Right lobe of liver (tissue), 6 donors: ENCODE measurements at regions not wholly inside any gene's neighbourhood (a gene's known extent, or its start where the extent isn't known, plus 50 kb on each side); places are given as distances from the start of the nearest gene placed in this dataset.

Source experiments
- ATAC-seq, 4 donors: fragments of 200-7000 bp; cut with Tn5 transposase; one replicate each; pipeline ENCODE4 v1.9.1; 2020; ENCODE audit warnings: mild to moderate bottlenecking in 4 of 4, moderate library complexity in 4 of 4
- DNase-seq, 3 donors: peaks; one replicate each; pipeline ENCODE4 v3.0.0-alpha.2; 2020
- H3K27ac ChIP-seq, 3 donors: fragments of 200-600 bp; one replicate each; pipeline ENCODE4 v1.8.0; 2022
- H3K27me3 ChIP-seq, 2 donors: fragments of 200-600 bp; one replicate each; pipeline ENCODE4 v1.8.0; 2022
- H3K36me3 ChIP-seq, 4 donors: fragments of 200-600 bp; sonication (generic) in 1 of 4; one replicate each; pipeline versions ENCODE4 v1.5.1 to v1.8.0; 2017 to 2022; ENCODE audit warnings: control low read depth in 1 of 4
- H3K4me1 ChIP-seq, 4 donors: fragments of 200-600 bp; sonication (generic) in 1 of 4; one replicate each; pipeline versions ENCODE4 v1.5.1 to v1.8.0; 2017 to 2022; ENCODE audit warnings: control low read depth in 1 of 4
- H3K4me3 ChIP-seq, 3 donors: fragments of 200-600 bp; one replicate each; pipeline ENCODE4 v1.8.0; 2022
- H3K9me3 ChIP-seq, 4 donors: fragments of 200-600 bp; sonication (generic) in 1 of 4; one replicate each; pipeline versions ENCODE4 v1.5.1 to v1.8.0; 2017 to 2022; ENCODE audit warnings: control low read depth in 1 of 4
- CTCF ChIP-seq, 4 donors: fragments of 200-600 bp in 3 of 4; fragments of 450-650 bp in 1 of 4; IDR thresholded peaks; one replicate each; pipeline versions ENCODE4 v1.5.1 to v1.8.0; 2016 to 2022; ENCODE audit warnings: antibody characterized with exemption in 4 of 4, mild to moderate bottlenecking in 2 of 4
- POLR2A ChIP-seq: fragments of 450-650 bp; IDR thresholded peaks from one replicate; pipeline ENCODE4 v1.6.1; 2017; ENCODE audit warnings: antibody characterized with exemption, mild to moderate bottlenecking
- WGBS: methylation state at CpG from one replicate; pipeline ENCODE4 v1.1.6; 2018; ENCODE audit warnings: low coverage, low lambda C conversion rate; ENCODE audit not compliant: insufficient coverage; ENCODE audit errors: missing lambda C conversion rate; 5-methylcytosine and 5-hydroxymethylcytosine counted together
- intact Hi-C, 2 donors: fragments of 100-400 bp; cut with DNase I; formaldehyde crosslinking; loops; one replicate each; pipeline versions ENCODE4 v1.11.2 to v1.14.1; 2022
- donor health status: DM: no; HTN: yes; CAD: no.
- donor health status: DM: no; HTN: no; CAD: no.
- donor health status: DM: no; HTN: no; CAD: no.
- donor health status: DM: no; HTN: yes; CAD: no.
- donor health status: DM: no; HTN: yes; CAD: no.

GRCh38 chr4:42327323-42327722 is 70.0 kb upstream of the SHISA3 start:
- H3K36me3 ChIP-seq: no peaks in the 10 kb centered on the region

GRCh38 chr4:42328978-42329377 is 68.3 kb upstream of the SHISA3 start:
- Histone ChIP-seq H3K4me3 (no peak overlapping the region), H3K27ac (no peak overlapping the region), H3K4me1 (no peaks in the 10 kb centered on the region), H3K27me3 (no peaks in the 10 kb centered on the region), H3K9me3 (no peaks in the 10 kb centered on the region), H3K36me3 (no peaks in the 10 kb centered on the region)
- DNase-seq: no peak
- intact Hi-C loops: no loop called here
- no peak for TF ChIP-seq POLR2A
- TF ChIP-seq CTCF (IDR thresholded peaks at IDR 0.05): no peak
- ATAC-seq: no peak
- no CpG with 5 or more reads among the region's 2 CpGs for WGBS

More at GRCh38 chr4:42327323-42327722, 70.0 kb upstream of the SHISA3 start:
- H3K27ac ChIP-seq: no peak overlapping the region
- no peak overlapping the region for H3K4me3 ChIP-seq
- DNase-seq (no peak), ATAC-seq (no peak)
- TF ChIP-seq CTCF (IDR thresholded peaks at IDR 0.05) (no peak), POLR2A (no peak)
- H3K4me1 ChIP-seq: no peaks in the 10 kb centered on the region
- intact Hi-C loops: no loop called here
- H3K27me3 ChIP-seq: no peaks in the 10 kb centered on the region
- no peaks in the 10 kb centered on the region for H3K9me3 ChIP-seq
- WGBS: 71% methylated on average over 2 of the region's 4 CpGs

- intact Hi-C loops: no loop called here
- DNase-seq (no peak), ATAC-seq (no peak)
- H3K4me1 ChIP-seq: no peaks in the 10 kb centered on the region
- H3K9me3 ChIP-seq: no peaks in the 10 kb centered on the region
- TF ChIP-seq CTCF (IDR thresholded peaks at IDR 0.05): no peak
- H3K27me3 ChIP-seq: no peaks in the 10 kb centered on the region
- 21% methylated on average over 3 of the region's 3 CpGs for WGBS
- no peak overlapping the region for H3K4me3 ChIP-seq
- no peaks in the 10 kb centered on the region for H3K36me3 ChIP-seq
- no peak overlapping the region for H3K27ac ChIP-seq
Measured at GRCh38 chr4:42329421-42329820, 67.9 kb upstream of the SHISA3 start.

- H3K36me3 ChIP-seq: no peaks in the 10 kb centered on the region
- no peak for DNase-seq
- TF ChIP-seq CTCF (IDR thresholded peaks at IDR 0.05) (no peak), POLR2A (no peak)
- WGBS: 39% methylated on average over 7 of the region's 7 CpGs
- no peaks in the 10 kb centered on the region for H3K27me3 ChIP-seq
- intact Hi-C loops: no loop called here
- no peak overlapping the region for H3K27ac ChIP-seq
- H3K9me3 ChIP-seq: no peaks in the 10 kb centered on the region
- no peak overlapping the region for H3K4me3 ChIP-seq
- no peak for ATAC-seq
- no peaks in the 10 kb centered on the region for H3K4me1 ChIP-seq
Measured at GRCh38 chr4:42330002-42330592, 67.2 kb upstream of the SHISA3 start.

GRCh38 chr4:42331040-42331439 is 66.2 kb upstream of the SHISA3 start:
- 62% methylated on average over 1 of the region's 1 CpG for WGBS
- TF ChIP-seq POLR2A: no peak
- TF ChIP-seq CTCF (IDR thresholded peaks at IDR 0.05): no peak
- H3K27me3 ChIP-seq: no peaks in the 10 kb centered on the region
- no peak for DNase-seq
- no peaks in the 10 kb centered on the region for H3K9me3 ChIP-seq
- ATAC-seq: no peak
- intact Hi-C loops: no loop called here
- no peaks in the 10 kb centered on the region for H3K36me3 ChIP-seq
- H3K27ac ChIP-seq: no peak overlapping the region
- no peaks in the 10 kb centered on the region for H3K4me1 ChIP-seq
- H3K4me3 ChIP-seq: no peak overlapping the region
